Karpas-422 (cell line): ENCODE measurements at regions not wholly inside any gene's neighbourhood (a gene's known extent, or its start where the extent isn't known, plus 50 kb on each side); places are given as distances from the start of the nearest gene placed in this dataset.
A peak's percentile ranks its signal among the peaks of the same experiment; 100 is the strongest.
"Not testable (repeated sequence)": the region's sequence is repeated elsewhere in the genome, so short reads cannot be mapped to it uniquely, and the experiment has no call there.

Source experiments
- DNase-seq: peaks from one replicate; pipeline ENCODE4 v3.0.0-alpha.2; 2015
- H2AFZ ChIP-seq: fragments of 200-600 bp; sonication (generic); 2 replicates; pipeline ENCODE4 v1.6.1; 2014; ENCODE audit warnings: antibody characterized with exemption, low read length, mixed read lengths
- H3K27ac ChIP-seq: fragments of 200-600 bp; sonication (generic); 2 replicates; pipeline ENCODE4 v1.5.1; 2014; ENCODE audit warnings: mild to moderate bottlenecking, low read length, moderate library complexity
- H3K27me3 ChIP-seq: fragments of 200-600 bp; sonication (generic); 2 replicates; pipeline ENCODE4 v1.6.1; 2014; ENCODE audit warnings: low read length, mixed read lengths
- H3K36me3 ChIP-seq: fragments of 200-600 bp; sonication (generic); 2 replicates; pipeline ENCODE4 v1.6.1; 2014; ENCODE audit warnings: low read length, mixed read lengths; ENCODE audit not compliant: insufficient read depth
- H3K4me1 ChIP-seq: fragments of 200-600 bp; sonication (generic); 2 replicates; pipeline ENCODE4 v1.6.1; 2014; ENCODE audit warnings: mild to moderate bottlenecking, low read length, mixed read lengths
- H3K4me2 ChIP-seq: fragments of 200-600 bp; sonication (generic); 2 replicates; pipeline ENCODE4 v1.6.1; 2014; ENCODE audit warnings: low read length, low read depth, mild to moderate bottlenecking; ENCODE audit not compliant: poor library complexity, severe bottlenecking
- H3K4me3 ChIP-seq: fragments of 200-600 bp; sonication (generic); 2 replicates; pipeline ENCODE4 v1.5.1; 2014; ENCODE audit warnings: mild to moderate bottlenecking, antibody characterized with exemption, low read length, mixed read lengths
- H3K79me2 ChIP-seq: fragments of 200-600 bp; sonication (generic); 2 replicates; pipeline ENCODE4 v1.6.1; 2014; ENCODE audit warnings: mild to moderate bottlenecking, low read length, mixed read lengths
- H3K9ac ChIP-seq: fragments of 200-600 bp; sonication (generic); 2 replicates; pipeline ENCODE4 v1.6.0; 2014; ENCODE audit warnings: low read length
- H3K9me2 ChIP-seq: fragments of 200-600 bp; sonication (generic), shearing (Covaris generic); replicated peaks from 2 replicates; pipeline ENCODE4 v1.6.0; 2014; ENCODE audit warnings: mild to moderate bottlenecking, low read length, moderate library complexity; ENCODE audit not compliant: insufficient read depth
- H3K9me3 ChIP-seq: fragments of 300-700, 200-600 bp; sonication (generic); 2 replicates; pipeline ENCODE4 v1.6.1; 2014; ENCODE audit warnings: low read length, mixed read lengths
- H4K20me1 ChIP-seq: fragments of 200-600 bp; sonication (generic); 2 replicates; pipeline ENCODE4 v1.6.1; 2014; ENCODE audit warnings: mild to moderate bottlenecking, antibody characterized with exemption, low read length, low read depth; ENCODE audit not compliant: insufficient read depth

DNA sequence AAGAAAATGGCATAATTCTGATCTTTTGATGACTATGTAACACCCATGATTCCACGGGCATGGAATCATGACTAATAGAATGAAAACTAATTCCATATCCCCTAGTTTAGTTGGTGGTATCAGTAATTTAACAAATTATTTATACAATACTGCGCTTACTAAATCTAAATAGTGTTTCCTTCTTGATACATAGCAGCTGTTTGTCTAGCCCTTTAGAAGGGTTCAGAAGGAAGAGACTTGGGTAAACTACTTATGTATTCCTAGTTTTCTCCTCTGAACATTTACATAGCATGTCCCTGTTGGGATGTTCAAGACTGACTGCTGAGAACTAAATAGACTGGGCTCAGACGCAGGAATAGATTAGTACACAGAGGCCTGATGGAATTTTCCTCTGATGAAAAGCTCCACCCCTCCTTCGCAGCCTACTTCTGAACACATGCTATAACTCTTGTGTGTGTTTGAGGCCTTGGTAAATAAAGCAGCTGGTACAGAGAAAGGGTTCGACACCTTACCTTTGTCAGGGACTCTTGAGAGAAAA lies 330.6 kb upstream of the LMCD1 start:
- Histone ChIP-seq H4K20me1 (no peaks in the 10 kb centered on the region), H2AFZ (no peak overlapping the region), H3K27ac (no peak overlapping the region), H3K4me1 (no peaks in the 10 kb centered on the region), H3K79me2 (no peaks in the 10 kb centered on the region), H3K36me3 (no peaks in the 10 kb centered on the region), H3K9me3 (no peaks in the 10 kb centered on the region), H3K9me2 (no peaks in the 10 kb centered on the region), H3K4me3 (no peak overlapping the region), H3K27me3 (no peaks in the 10 kb centered on the region), H3K4me2 (no peak overlapping the region), H3K9ac (no peak overlapping the region)
- DNase-seq = no peak

DNA sequence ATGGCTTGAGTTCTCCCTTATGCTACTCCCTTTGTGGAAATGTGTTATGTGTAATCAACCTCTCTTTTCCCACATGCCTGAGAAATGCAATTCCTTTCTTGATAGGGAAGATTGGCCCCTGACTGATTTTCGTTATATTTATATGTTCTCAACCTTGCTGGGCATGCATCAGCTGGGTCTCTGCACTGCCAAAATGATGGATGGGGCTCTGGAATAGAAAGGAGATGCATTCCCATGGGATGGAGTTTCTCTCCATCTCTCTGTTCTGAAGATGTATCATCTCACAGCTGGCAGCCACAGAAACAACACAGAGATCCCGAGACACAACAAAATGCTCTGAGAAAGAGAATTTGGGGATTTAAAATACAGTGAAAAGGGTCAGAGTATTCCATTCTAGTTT lies 327.7 kb upstream of the LMCD1 start:
- no peak overlapping the region for H3K4me3 ChIP-seq
- no peaks in the 10 kb centered on the region for H3K9me3 ChIP-seq
- DNase-seq = no peak
- H3K9ac ChIP-seq = no peak overlapping the region
- no peaks in the 10 kb centered on the region for H3K36me3 ChIP-seq
- H3K27ac ChIP-seq = no peak overlapping the region
- no peaks in the 10 kb centered on the region for H3K4me1 ChIP-seq
- no peaks in the 10 kb centered on the region for H3K27me3 ChIP-seq
- no peak overlapping the region for H2AFZ ChIP-seq
- no peaks in the 10 kb centered on the region for H3K9me2 ChIP-seq
- H4K20me1 ChIP-seq = no peaks in the 10 kb centered on the region
- H3K79me2 ChIP-seq = no peaks in the 10 kb centered on the region
- no peak overlapping the region for H3K4me2 ChIP-seq

- DNase-seq, H3K4me3 ChIP-seq, H4K20me1 ChIP-seq, H3K9me3 ChIP-seq, H3K79me2 ChIP-seq, H3K27me3 ChIP-seq, H3K4me2 ChIP-seq, H3K9ac ChIP-seq, H2AFZ ChIP-seq, H3K9me2 ChIP-seq, H3K4me1 ChIP-seq, H3K36me3 ChIP-seq, H3K27ac ChIP-seq: not testable (repeated sequence)
Measured at GRCh38 chr3:8176759-8177483, 324.7 kb upstream of the LMCD1 start.

DNA sequence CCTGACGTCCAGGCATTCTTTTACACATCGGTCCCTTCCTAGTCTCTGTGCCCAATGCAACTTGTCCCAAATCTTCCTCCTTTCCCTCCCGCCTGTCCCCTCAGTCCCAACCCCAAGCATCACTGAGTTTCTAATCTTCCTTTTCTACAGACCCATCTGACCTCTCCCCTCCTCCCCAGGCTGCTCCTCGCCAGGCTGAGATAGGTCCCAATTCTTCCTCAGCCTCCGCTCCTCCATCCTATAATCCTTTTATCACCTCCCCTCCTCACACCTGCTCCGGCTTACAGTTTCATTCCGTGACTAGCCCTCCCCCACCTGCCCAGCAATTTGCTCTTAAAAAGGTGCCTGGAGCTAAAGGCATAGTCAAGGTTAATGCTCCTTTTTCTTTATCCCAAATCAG lies 323.1 kb upstream of the LMCD1 start:
- not testable (repeated sequence) for H3K9me2 ChIP-seq, H3K27ac ChIP-seq, H3K4me3 ChIP-seq

GRCh38 chr3:8182904-8183303 lies 318.7 kb upstream of the LMCD1 start:
- no peak overlapping the region for H3K27ac ChIP-seq
- no peak overlapping the region for H2AFZ ChIP-seq
- H3K4me1 ChIP-seq = peaks cover 5% of the 10 kb centered on the region
- H3K4me2 ChIP-seq = no peak overlapping the region
- no peak overlapping the region for H3K4me3 ChIP-seq
- H3K36me3 ChIP-seq = no peaks in the 10 kb centered on the region
- DNase-seq = no peak
- H3K79me2 ChIP-seq = no peaks in the 10 kb centered on the region
- no peaks in the 10 kb centered on the region for H3K27me3 ChIP-seq
- no peaks in the 10 kb centered on the region for H4K20me1 ChIP-seq
- no peak overlapping the region for H3K9ac ChIP-seq
- no peaks in the 10 kb centered on the region for H3K9me3 ChIP-seq
- no peaks in the 10 kb centered on the region for H3K9me2 ChIP-seq

More for the DNA sequence above, 323.1 kb upstream of the LMCD1 start:
- not testable (repeated sequence) for H3K36me3 ChIP-seq, H3K9ac ChIP-seq, DNase-seq, H2AFZ ChIP-seq, H3K27me3 ChIP-seq, H3K4me2 ChIP-seq, H4K20me1 ChIP-seq, H3K79me2 ChIP-seq, H3K9me3 ChIP-seq, H3K4me1 ChIP-seq

GRCh38 chr3:8183627-8184026 lies 318.0 kb upstream of the LMCD1 start:
- Histone ChIP-seq H3K9me3 (no peaks in the 10 kb centered on the region), H3K4me1 (peaks cover 5% of the 10 kb centered on the region), H2AFZ (peak overlapping the region; percentile 52; the same call in 1 of the 2 replicates), H3K27me3 (no peaks in the 10 kb centered on the region), H3K4me3 (no peak overlapping the region), H3K4me2 (no peak overlapping the region), H4K20me1 (no peaks in the 10 kb centered on the region), H3K36me3 (no peaks in the 10 kb centered on the region), H3K27ac (no peak overlapping the region), H3K9me2 (no peaks in the 10 kb centered on the region), H3K9ac (no peak overlapping the region), H3K79me2 (no peaks in the 10 kb centered on the region)
- DNase-seq = no peak

DNA sequence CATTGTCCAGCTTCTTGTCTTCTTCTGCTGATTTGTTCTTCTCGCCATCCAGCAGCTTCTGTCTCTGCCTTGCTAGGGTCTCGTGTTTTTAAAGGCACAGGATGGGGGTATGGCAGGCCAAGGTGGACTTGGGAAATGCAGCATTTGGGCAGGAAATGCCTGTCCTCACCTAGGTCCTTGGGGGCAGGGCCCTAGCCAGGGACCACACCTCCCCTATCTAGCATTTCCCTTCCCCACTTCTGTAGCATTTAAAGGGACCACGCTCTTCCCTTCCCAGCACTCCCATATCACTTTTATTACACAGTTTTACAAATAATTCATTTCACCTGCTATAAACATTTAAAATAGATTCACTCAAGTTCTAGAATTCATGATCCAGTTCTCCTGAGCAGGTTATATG lies 315.4 kb upstream of the LMCD1 start:
- no peaks in the 10 kb centered on the region for H3K9me3 ChIP-seq
- no peak overlapping the region for H3K4me3 ChIP-seq
- H4K20me1 ChIP-seq = no peaks in the 10 kb centered on the region
- H3K36me3 ChIP-seq = no peaks in the 10 kb centered on the region
- H3K4me2 ChIP-seq = no peak overlapping the region
- H3K4me1 ChIP-seq = peaks cover 5% of the 10 kb centered on the region
- no peak overlapping the region for H3K27ac ChIP-seq
- H3K9ac ChIP-seq = no peak overlapping the region
- H3K27me3 ChIP-seq = no peaks in the 10 kb centered on the region
- no peak overlapping the region for H2AFZ ChIP-seq
- DNase-seq = no peak
- H3K9me2 ChIP-seq = no peaks in the 10 kb centered on the region
- no peaks in the 10 kb centered on the region for H3K79me2 ChIP-seq

- no peak overlapping the region for H3K27ac ChIP-seq
- H3K36me3 ChIP-seq = no peaks in the 10 kb centered on the region
- H3K4me1 ChIP-seq = peaks cover 5% of the 10 kb centered on the region
- DNase-seq = no peak
- no peak overlapping the region for H3K9ac ChIP-seq
- no peaks in the 10 kb centered on the region for H3K79me2 ChIP-seq
- no peaks in the 10 kb centered on the region for H3K9me3 ChIP-seq
- H3K9me2 ChIP-seq = no peaks in the 10 kb centered on the region
- no peaks in the 10 kb centered on the region for H3K27me3 ChIP-seq
- no peak overlapping the region for H3K4me3 ChIP-seq
- no peaks in the 10 kb centered on the region for H4K20me1 ChIP-seq
- H2AFZ ChIP-seq = no peak overlapping the region
- no peak overlapping the region for H3K4me2 ChIP-seq
Measured at GRCh38 chr3:8187996-8188395, 313.6 kb upstream of the LMCD1 start.
